ENCODE measurements at regions not wholly inside any gene's neighbourhood (a gene's known extent, or its start where the extent isn't known, plus 50 kb on each side); places are given as distances from the start of the nearest gene placed in this dataset.
"Not testable (repeated sequence)": the region's sequence is repeated elsewhere in the genome, so short reads cannot be mapped to it uniquely, and the experiment has no call there.

DNA sequence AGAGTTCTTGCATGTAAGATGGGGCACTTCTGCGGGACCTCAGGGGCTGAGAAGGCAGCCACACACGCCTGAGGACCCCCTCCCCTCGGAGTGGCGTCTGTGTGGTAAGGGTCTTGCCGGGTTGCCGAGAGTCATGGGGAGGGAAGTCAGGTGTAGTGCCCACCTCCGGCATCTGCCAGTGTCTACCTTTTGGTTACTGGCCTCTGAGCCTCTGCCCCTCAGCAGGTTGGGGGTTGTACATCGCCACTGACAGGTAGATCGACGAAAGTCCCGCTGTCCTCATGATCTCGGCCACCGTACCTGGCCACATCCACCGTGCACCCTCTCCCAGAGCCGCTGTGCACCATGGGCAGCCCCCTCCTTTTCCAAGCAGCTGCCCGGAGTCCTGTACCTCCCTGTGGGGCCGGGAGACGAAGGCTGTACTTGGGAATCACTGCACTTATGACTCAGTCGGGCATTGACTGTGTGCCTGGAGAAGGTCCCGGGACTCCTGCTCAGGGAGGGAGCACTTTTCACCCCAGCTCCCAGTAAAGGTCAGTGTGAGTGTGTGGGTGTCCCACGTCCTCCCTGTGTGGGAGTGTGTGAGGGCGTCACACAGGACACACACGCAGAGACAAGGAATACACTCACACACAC lies 332.4 kb upstream of the MYT1L start:
- CTCF ChIA-PET: no interaction called here
- POLR2A ChIA-PET: no interaction called here

DNA sequence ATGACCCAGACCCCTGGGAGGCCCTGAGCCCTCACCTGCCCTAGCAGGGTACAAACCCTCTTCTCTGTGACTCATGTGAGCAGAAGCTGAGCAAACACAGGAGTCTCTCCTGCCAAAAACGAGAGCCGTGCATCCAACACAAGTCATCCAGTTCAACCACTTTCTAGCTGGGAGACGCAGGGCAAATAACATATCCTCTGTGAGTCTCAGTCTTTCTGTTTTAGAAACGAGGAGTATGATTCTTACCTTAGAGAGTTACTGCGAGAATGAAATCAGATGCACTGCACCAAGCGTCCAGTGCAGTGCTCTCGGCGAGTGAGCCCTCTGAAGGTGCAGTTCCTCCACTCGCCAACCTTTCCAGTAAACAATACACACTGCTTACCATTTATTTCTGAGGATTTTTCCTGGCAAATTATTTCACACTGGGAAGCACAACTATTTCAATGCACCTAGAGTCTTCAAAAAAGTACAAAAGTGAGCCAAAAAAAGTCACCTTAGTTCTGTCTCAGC lies 331.8 kb upstream of the MYT1L start:
- POLR2A ChIA-PET: no interaction called here
- CTCF ChIA-PET: no interaction called here

DNA sequence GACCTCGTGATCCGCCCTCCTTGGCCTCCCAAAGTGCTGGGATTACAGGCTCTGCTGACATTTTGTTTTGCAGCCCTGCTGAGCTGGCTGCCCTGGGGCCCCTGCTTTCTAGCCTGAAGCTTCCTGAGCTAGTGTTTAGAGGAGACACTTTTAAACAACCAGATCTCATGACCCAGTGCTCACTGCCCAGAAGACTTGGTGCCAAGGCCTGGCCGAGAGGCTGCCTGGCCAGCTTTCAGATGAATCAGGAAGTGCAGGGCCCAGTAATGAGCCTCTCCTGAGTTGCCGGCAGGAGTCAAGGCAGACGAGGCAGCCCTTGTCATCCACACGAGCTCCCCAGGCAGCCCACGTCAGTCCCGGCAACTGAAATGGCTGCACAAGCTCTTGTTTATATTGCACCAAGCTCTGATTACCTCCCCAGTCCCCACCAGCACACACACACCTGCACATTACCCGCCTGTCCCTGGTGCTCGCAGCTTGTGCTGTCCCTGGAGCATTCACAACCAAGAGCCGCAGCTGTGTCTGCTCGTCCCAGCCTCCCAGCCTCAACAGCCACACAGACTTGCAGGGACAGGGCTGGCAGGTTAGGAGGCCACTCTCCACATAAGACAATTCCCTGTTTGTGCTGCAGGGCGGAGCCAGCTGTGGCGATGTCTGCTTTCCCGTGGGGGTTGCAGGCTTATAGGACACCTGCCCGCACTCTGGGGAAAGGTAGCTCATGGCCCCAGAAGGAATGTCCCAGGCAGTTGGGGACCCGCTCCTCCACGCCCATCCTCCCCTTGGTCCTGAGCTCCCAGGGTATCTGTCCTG lies 331.2 kb upstream of the MYT1L start:
- POLR2A ChIA-PET: no interaction called here
- CTCF ChIA-PET: no interaction called here

DNA sequence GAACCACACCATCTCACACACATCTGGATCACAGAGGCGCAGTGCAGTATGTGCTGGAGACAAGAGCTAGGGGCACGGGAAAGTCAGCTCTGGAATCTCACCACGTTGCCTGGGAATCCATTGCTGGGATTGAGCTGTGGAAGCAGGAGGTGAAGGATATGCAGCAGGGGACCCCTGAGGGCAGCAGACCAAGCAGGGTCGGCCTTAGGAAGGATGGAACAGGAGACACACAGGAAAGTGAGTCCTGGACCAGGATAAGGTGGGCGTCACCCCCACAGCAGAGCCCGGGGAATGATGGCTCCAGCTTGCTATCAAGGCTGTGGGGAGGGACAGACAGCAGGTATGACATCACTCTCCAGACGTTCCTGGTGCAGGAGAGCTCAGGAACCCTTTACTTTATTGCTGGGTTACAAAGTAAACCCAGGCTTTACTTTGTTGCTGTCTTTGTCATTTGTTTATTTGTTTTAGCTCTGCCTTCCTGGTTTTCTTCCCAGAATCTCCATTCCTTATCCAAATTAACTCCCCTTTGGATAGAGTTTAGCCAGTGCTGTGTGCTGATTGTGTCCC lies 329.8 kb upstream of the MYT1L start:
- ChIA-PET CTCF (no interaction called here), POLR2A (no interaction called here)

DNA sequence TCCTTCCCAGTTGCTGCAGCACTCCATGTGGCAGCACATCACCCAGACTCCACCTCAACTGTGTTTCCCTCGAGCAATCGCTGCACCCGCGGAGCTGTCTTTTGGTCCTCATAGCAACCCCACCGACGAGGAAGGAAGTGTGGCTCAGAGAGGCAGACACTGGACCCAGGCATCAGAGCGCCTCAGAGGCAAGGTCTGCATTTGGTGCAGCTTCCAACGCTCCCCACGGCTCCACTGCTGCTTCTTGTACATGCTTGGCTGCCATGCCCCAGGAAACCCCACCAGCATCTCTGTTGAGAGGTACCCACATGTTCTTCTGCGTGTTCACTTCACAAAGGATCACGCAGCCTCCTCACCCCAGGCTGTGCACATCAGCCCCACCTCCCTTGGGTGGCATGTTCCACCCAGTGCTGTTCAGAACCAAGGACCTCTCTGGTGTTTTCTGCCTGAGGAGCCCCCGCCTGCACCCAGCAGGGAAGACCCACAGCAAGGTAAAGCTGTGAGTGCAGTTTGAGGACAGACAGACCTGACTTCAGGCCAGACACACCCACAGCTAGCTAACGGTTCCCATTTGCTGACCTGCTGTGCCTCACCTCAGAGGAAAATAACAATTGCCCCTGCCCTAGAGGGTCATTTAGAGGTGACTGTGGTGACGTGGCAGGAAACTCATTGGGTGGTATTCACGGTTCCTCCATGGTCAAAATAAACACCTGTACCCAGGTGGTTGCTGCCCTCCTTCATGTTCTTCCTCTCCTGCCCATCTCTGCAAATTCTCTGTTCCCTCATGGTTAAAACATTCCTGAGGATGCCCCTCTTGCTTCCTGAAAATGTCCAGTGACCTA lies 326.3 kb upstream of the MYT1L start:
- POLR2A ChIA-PET: no interaction called here
- CTCF ChIA-PET: no interaction called here

DNA sequence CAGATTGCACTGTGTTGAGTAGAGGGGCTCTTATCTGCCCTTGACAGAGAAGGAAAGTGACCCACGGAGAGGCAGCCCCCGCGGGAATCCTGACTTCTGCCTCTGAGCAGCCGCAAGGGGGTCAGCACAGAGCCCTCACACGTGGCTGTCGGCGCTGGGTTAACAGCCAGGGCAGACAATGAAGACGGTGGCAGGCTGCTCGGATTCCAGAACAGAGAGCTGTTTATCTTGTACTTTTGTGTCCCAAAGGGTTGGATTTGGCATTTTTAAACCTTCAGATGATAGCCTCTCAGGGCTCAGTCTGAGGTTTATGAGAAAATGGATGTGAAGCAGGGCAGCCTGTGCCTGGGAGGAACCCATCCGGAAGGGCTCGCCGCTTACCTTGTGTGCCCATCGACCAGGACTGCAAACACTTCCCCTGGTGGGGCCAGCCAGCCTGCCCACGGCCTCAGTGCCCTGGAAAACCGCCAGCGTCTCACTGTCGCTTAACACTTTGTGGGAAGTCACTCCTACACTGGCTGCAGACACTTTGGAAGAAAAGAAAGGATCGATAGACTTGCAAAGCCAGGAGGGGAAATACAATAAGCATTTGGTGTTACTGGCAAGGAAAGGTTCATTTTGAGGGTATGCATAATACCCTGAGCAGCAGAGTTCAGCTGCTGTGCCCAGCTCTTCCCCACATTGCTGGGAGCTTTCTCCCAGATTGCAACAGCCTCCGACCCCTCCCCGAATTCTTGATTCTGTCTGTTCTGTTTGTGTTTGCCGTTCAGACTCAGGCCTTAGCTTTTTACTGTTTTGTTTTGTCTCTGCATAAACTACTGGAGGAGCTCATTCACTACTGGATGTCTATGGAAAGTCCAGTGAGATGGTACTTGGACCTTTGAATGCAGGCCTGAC lies 325.3 kb upstream of the MYT1L start:
- CTCF ChIA-PET: no interaction called here
- POLR2A ChIA-PET: no interaction called here

DNA sequence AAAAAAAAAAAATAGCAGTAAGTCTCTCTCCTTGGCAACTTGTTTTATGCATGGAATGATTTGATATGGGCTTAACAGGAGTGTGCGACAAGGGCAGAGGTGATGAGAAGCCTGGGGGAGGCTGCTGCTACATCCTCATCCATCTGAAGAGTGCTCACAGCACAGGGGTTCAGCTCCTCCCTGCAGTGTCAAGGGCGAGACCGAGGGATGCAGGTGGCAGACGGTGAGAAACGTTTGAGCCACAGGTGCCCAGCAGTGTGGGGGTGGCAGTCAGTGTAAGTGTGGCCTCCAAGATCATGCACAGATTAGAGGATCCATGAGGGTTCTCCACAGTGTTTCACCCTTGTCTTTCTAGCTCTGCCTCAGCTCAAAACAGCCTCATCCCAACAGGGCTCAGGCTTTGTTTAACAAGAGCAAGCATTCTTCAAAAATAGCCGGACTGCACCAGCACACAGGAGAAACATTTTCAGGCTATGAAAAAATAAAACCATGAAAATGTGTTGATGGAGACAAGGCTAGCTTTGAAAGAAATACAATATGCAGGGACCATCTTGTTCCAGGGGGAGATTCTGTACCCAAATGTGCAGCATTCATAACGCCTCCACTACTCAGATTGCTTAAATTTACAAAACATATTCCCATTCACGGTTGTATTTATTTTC lies 324.5 kb upstream of the MYT1L start:
- ChIA-PET CTCF (no interaction called here), POLR2A (no interaction called here)

DNA sequence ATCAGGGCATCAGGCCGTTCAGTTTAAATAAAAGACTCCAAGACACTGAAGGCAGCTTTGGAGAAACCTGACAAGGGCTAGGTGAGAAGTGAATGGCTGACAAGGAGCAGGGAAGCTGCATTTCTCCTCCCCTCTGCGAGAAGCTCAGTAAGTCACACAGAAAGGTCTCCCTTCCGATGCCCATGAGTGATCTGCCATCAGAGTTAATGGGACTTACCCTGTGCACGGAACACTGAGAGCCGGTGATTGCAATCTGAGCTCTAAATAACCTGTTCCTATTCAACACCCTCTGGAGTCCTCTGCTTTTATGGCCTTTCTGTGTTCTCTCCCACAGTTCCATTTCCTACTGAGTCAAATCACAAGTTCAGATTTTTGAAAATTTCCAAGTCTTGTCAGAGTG lies 322.2 kb upstream of the MYT1L start:
- ChIA-PET CTCF (no interaction called here), POLR2A (no interaction called here)

DNA sequence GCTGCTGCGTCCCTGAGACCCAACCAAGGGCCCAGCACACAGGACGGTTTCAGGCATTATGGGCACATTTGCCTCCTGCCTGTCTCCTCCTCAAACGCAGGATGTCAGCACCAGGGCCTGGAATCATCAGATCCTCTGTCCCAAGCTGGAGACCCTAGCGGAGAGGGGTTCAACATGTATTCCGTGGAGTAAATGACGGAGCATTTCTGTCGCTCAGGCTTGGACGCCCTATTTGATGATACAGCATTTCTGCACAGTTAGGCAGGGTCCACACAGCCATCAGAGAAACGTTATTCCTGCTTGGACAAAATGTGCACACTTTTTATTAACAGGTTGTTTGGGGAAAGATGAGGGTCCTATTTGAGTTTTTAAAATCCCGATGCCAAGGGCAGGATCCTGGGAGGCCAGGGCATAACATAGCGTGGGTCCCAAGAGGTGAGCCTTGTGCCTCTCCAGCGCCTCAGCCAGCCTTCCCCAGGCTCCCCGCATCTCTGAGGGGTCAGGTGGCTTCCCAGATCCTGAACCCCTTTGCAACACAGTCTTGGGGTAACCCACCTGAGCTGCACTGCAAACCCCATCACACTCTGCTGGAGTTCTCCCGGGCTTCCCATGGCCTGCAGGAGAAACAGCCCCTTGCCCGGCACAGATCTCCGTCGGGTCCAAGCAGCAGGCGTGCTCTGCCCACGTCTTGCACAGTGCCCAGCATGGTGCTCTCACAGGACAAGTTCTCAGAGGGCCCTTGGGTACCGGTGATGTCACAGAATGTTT lies 319.7 kb upstream of the MYT1L start:
- ChIA-PET POLR2A (no interaction called here), CTCF (no interaction called here)

DNA sequence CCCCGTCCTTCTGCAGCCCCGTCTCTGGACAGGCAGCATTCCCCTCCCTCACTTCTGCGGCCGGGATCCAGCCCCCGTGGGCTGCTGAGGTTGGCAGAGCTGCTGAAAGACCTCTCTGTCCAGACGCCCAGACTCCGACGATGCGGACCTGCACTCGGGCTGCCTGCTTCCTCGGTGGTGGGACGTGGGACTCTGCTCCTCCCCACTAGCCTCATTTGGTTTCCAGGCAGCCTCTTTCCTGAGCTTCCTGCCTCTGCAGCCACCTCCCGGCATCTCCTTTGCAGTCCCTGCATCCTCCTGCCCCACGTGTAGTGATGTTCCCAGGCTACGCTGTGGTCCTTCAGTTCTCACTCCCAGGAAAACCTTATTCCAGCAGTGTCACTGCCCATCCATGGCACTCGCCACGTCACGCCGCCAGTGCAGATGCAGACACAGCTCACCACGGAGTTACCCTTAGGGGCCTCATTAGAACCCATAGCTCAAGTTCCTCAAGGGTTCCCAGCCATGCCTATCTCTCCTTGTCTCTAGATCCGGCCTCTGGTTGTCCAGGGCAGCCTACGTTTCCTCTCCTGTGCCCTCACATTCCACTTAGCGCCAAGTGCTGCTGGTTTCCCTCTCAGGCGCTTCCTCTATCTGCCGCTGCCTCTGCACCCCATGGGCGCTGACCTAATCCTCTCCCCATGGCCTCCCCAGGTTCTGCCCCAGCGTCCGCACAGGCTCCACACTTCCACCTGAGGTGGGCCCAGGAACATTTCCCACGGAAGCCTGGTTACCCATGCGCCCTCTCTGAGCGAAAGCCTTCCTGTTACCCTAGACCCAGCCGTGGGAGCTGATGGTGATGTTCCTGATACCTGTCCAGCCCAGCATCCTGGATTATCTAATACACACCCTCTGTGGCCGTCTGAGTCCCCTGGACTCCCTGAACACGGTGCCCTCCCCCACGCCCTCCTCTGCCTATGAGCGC lies 318.3 kb upstream of the MYT1L start:
- ChIA-PET POLR2A (no interaction called here), CTCF (no interaction called here)

DNA sequence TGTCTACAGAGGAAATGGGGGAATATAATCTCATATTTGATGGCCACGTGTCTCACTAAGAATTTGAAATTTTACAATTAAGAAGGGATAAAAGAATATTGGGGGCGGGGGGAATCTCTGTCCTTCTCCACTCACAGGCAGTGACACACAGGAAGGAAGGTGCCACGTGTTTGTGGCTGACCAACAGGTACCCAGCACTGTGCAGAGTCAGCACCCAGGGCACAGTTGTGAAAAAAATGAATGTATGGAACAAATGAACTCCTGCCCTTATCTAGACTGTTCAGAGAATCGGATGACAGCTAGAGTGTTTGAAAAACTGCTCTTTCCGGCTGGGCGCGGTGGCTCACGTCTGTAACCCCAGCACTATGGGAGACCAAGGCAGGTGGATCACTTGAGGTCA lies 317.0 kb upstream of the MYT1L start:
- POLR2A ChIA-PET: no interaction called here
- CTCF ChIA-PET: no interaction called here

DNA sequence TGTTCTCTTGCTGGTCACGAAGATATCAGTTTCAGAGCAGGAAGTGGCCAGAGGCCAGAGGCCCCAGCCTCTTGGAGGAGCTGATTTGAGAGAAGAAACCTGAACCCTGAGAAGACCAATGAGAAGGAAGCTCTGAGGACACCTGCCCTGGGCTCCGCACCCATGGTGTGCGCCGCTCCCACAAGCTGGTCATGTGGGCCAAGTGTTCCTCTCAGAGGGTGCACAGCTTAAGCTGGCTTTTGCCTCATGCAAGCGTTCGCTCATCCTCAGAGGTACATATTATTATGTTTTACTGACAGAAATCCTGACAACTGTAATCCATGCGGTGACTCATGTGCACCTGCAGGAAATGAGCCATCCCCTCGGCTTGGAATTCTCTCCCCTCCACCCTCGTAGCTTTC lies 316.1 kb upstream of the MYT1L start:
- POLR2A ChIA-PET: no interaction called here
- CTCF ChIA-PET: no interaction called here

DNA sequence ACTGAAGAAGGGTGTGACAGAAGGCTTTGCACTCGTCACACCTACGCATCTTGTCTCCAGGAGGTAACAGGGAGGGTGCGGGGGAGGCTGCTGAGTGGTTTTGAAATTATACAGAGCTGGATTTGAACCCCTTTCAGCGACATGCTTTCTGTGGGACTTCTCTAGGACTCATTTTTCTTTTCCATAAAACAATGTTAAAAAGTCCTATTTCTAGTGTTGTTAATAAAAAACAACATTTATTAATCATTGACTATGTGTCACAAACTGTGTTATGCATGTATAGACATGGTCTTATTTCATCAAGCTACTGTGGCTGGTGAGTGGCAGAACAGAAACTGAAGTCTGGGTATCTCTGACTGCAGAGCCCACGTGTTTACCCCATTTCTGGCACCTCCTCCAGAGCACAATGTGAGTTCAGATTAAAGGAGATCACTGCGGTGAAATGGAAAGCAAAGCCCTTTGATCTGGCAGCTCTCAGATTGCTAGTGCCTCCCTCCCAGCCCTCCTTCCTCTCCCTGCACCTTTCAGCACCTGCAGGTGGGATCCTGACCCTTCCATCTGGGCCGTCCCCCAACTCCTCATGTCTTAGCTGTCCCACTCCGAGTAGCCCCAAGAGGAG lies 315.5 kb upstream of the MYT1L start:
- ChIA-PET POLR2A (no interaction called here), CTCF (no interaction called here)

DNA sequence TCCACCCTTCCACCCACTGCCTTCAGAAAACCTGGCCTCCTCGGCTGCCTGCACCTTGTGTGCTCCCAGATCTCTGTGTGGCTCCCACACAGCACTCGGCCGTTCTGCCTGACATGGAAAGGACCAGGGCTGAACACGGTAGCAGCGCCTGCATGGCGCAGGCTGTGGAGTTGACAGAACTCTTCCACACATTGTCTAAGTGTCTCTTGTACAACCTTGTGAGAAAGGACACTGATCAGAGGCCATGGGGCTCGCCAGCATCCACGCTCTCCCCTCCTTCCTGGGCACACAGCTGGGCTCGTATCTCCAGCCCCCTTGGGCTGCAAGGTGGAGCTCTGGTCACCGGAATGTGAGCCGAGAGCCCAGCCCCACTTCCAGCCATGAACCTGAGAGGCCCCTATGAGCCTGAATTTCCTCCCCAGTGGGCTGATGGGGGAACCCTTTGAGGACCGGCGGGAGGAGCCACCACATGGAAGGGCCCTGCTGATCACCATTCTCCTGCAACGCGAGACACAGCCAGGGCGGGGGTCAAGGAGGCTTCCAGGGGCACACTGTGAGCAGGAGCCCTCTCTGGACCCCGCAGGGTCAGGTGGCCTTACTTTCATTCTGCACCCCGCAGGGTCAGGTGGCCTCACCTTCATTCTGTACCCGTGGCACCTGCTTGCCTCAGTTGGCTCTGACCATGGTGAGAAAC lies 314.2 kb upstream of the MYT1L start:
- POLR2A ChIA-PET: no interaction called here
- CTCF ChIA-PET: no interaction called here

DNA sequence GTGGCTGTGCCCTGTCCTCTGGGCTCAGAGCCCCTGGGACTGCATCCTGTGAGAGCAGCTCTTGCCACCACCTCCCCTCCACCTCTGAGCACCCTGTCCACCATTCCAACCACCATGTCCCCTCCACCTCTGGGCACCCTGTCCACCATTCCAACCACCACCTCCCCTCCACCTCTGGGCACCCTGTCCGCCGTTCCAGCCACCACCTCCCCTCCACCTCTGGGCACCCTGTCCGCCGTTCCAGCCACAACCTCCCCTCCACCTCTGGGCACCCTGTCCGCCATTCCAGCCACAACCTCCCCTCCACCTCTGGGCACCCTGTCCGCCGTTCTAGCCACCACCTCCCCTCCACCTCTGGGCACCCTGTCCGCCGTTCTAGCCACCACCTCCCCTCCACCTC lies 313.7 kb upstream of the MYT1L start:
- POLR2A ChIA-PET, CTCF ChIA-PET: not testable (repeated sequence)

DNA sequence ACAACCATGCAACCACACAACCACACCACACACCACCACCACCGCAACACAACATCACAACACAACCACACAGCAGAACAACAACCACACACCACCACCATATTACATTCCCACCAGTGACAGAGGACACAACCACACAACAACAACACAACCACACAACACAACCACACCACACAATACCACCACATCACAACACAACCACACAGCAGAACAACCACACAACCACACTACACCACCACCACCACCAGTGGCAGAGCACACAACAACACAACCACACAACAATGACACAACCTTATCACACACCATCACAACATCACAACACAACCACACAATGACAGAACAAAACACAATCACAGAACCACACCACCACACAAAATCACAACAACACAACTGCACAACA lies 313.0 kb upstream of the MYT1L start:
- ChIA-PET POLR2A (no interaction called here), CTCF (no interaction called here)

Data from activated CD8-positive, alpha-beta memory T cell treated with anti-CD3 and anti-CD28 coated beads for 36 hours (primary cell).